Effector memory CD8-positive, alpha-beta T cell (primary cell): ENCODE measurements at regions not wholly inside any gene's neighbourhood (a gene's known extent, or its start where the extent isn't known, plus 50 kb on each side); places are given as distances from the start of the nearest gene placed in this dataset.
"Not testable (repeated sequence)": the region's sequence is repeated elsewhere in the genome, so short reads cannot be mapped to it uniquely, and the experiment has no call there.

Experiments used
- ATAC-seq: fragments of 150-1000 bp; cut with Tn5 transposase; replicated peaks from 2 replicates; pipeline ENCODE4 v1.10.0; 2021; ENCODE audit warnings: mild to moderate bottlenecking, moderate library complexity
- DNase-seq, 3 experiments: peaks; one replicate each; pipeline ENCODE4 v3.0.0; 2021
- H3K27ac Mint-ChIP-seq, 2 donors: one replicate each; pipeline ENCODE4 v1.8.0; 2022; ENCODE audit warnings: mild to moderate bottlenecking in 2 of 2, mixed read lengths in 2 of 2, moderate library complexity in 2 of 2
- H3K27me3 Mint-ChIP-seq, 2 donors: one replicate each; pipeline ENCODE4 v1.8.0; 2022; ENCODE audit warnings: mixed read lengths in 2 of 2
- H3K36me3 Mint-ChIP-seq: one replicate; pipeline ENCODE4 v1.8.0; 2022; ENCODE audit warnings: mild to moderate bottlenecking, moderate library complexity, mixed read lengths; ENCODE audit not compliant: insufficient read depth
- H3K4me1 Mint-ChIP-seq, 2 donors: one replicate each; pipeline ENCODE4 v1.8.0; 2022; ENCODE audit warnings: low read depth in 2 of 2, mixed read lengths in 2 of 2
- H3K4me3 Mint-ChIP-seq, 2 donors: one replicate each; pipeline ENCODE4 v1.8.0; 2022; ENCODE audit warnings: mild to moderate bottlenecking in 2 of 2, mixed read lengths in 2 of 2, moderate library complexity in 2 of 2
- H3K9me3 Mint-ChIP-seq, 2 donors: one replicate each; pipeline ENCODE4 v1.8.0; 2022; ENCODE audit warnings: mixed read lengths in 2 of 2

DNA sequence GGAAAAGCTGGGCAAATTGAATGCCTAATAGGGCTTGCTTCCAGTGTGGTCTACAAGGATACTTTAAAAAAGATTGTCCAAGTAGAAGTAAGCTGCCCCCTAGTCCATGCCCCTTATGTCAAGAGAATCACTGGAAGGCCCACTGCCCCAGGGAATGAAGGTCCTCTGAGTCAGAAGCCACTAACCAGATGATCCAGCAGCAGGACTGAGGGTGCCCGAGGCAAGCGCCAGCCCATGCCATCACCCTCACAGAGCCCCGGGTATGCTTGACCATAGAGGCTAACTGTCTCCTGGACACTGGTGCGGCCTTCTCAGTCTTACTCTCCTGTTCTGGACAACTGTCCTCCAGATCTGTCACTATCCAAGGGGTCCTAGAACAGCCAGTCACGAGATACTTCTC lies 201.2 kb downstream of the PYDC2 start:
- not testable (repeated sequence) for H3K27ac Mint-ChIP-seq, H3K36me3 Mint-ChIP-seq, ATAC-seq, DNase-seq, H3K4me3 Mint-ChIP-seq, H3K4me1 Mint-ChIP-seq, H3K27me3 Mint-ChIP-seq, H3K9me3 Mint-ChIP-seq

DNA sequence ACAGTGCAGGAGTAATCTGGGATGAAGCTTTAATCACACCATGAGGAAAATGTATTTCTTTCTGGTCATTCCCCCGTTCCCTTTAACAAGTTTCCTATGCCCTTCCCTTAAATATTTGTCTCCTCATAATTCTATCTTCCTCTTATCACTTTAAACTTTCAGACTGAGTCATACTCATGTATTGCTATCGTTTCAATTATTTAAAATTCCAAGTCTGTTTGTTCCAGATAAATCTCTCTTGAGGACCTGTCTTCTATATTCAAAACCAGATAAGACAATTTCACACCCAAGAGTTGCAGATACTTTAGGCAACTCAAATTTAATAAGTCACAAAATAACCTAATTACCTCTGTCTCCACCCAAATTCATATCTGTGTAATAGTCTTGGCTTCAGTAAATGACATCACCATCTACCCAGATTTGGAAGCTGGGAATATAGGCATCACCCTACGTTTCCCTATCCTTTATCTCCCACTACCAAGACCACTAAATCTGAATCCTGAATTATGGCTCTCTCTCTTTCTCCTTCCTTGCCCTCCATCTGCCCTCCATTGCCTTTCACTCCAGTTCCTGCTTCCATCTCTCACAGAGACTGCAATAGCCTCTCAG lies 220.1 kb downstream of the PYDC2 start:
- Mint-ChIP-seq H3K4me3 (no peak overlapping the region), H3K27ac (no peak overlapping the region), H3K36me3 (no peaks in the 10 kb centered on the region), H3K9me3 (peaks cover 6 to 7% of the 10 kb centered on the region in 2 donors), H3K27me3 (no peaks in the 10 kb centered on the region), H3K4me1 (no peaks in the 10 kb centered on the region)
- ATAC-seq: no peak
- DNase-seq: no peak

DNA sequence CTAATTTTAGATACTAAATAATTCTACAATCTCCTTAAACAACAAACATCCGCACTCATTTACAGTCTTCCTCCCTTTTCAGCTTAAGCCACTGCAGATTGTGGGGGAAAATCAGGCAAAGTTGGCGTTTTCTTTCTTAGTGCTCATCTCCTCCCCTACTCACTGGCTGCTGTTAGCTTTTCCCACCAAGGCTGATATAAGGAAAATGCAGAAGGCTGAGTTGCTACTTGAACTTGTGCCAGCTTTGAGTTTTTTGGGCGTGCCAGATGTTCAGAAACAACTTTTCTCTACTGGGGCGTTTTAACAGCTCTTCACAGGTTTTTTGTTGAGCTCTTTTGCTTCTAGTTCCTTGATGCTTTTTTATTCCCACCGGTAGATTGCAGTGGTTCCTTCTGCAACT lies 222.0 kb downstream of the PYDC2 start:
- no peaks in the 10 kb centered on the region for H3K4me1 Mint-ChIP-seq
- no peaks in the 10 kb centered on the region for H3K27me3 Mint-ChIP-seq
- DNase-seq (no peak), ATAC-seq (no peak)
- H3K9me3 Mint-ChIP-seq: peaks cover 7 to 10% of the 10 kb centered on the region in 2 donors
- no peak overlapping the region for H3K27ac Mint-ChIP-seq
- no peak overlapping the region for H3K4me3 Mint-ChIP-seq
- H3K36me3 Mint-ChIP-seq: no peaks in the 10 kb centered on the region

DNA sequence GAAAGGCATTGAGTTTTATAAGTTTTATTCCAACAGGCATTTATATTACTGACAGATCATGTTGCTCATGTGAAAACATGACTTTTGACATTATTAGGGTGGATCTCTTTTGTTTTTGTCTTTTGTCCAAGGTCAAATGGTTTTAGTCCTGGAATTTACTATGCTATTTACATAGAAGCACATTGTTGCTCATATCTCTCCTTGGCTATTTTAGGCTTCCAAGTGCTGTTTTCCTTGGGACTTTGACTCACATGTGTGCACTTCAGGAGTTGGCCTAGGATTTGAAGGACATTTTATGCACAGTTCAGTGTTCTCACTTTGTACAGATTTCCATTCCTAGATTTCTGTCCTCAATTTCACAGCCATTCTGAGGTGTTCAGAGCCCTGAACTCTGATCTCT lies 225.7 kb downstream of the PYDC2 start:
- H3K27ac Mint-ChIP-seq: no peak overlapping the region
- ATAC-seq (no peak), DNase-seq (no peak)
- no peak overlapping the region for H3K4me3 Mint-ChIP-seq
- no peaks in the 10 kb centered on the region for H3K27me3 Mint-ChIP-seq
- H3K4me1 Mint-ChIP-seq: no peaks in the 10 kb centered on the region
- H3K36me3 Mint-ChIP-seq: no peaks in the 10 kb centered on the region
- peaks cover 7 to 10% of the 10 kb centered on the region in 2 donors for H3K9me3 Mint-ChIP-seq

DNA sequence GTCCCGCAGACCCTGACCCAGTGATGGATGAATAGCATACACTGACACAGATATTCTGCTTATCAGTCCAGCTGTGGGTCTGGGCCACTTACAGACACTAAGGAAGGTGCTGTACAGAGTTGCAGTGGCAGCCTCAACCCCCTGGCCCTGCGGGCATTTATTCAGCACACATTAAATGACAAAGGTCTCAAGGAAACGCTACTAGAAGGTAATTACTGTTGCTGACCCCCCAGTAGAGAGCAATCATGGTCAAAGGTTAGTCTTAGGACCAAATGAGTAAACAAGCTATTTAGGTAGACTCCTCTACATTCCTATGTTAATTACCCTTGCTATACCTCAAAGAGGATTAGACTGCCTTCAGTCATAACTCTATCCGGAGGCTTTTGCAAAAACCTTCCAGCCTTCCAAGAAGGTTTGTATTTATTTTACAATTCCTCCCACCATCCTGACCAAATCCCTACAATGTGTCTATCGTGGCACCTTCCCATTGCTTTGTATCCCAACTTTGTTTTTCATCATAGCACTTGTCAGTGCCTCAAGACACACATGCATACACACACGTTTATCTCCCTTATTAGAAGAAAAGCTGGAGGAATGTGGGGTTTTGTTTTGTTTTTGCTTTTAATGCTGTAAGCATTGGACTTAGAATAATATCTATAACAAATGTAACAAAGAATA lies 227.9 kb downstream of the PYDC2 start:
- H3K4me3 Mint-ChIP-seq: no peak overlapping the region
- no peaks in the 10 kb centered on the region for H3K4me1 Mint-ChIP-seq
- H3K27ac Mint-ChIP-seq: no peak overlapping the region
- no peaks in the 10 kb centered on the region for H3K27me3 Mint-ChIP-seq
- DNase-seq (no peak), ATAC-seq (no peak)
- H3K9me3 Mint-ChIP-seq: peaks cover 7 to 10% of the 10 kb centered on the region in 2 donors
- no peaks in the 10 kb centered on the region for H3K36me3 Mint-ChIP-seq

- H3K36me3 Mint-ChIP-seq, H3K27me3 Mint-ChIP-seq, H3K4me1 Mint-ChIP-seq, DNase-seq, H3K4me3 Mint-ChIP-seq, ATAC-seq, H3K27ac Mint-ChIP-seq: not testable (repeated sequence)
- H3K9me3 Mint-ChIP-seq: peaks cover 0 to 10% of the 10 kb centered on the region in 2 donors
These were observed 230.2 kb downstream of the PYDC2 start for GRCh38 chr3:191691184-191691583.

- no peak for ATAC-seq
- Mint-ChIP-seq H3K27me3 (no peaks in the 10 kb centered on the region), H3K9me3 (peaks cover 0 to 2% of the 10 kb centered on the region in 2 donors), H3K36me3 (no peaks in the 10 kb centered on the region), H3K4me1 (no peaks in the 10 kb centered on the region), H3K4me3 (no peak overlapping the region), H3K27ac (no peak overlapping the region)
- no peak for DNase-seq
These were observed 234.3 kb downstream of the PYDC2 start for GRCh38 chr3:191695131-191695814.

DNA sequence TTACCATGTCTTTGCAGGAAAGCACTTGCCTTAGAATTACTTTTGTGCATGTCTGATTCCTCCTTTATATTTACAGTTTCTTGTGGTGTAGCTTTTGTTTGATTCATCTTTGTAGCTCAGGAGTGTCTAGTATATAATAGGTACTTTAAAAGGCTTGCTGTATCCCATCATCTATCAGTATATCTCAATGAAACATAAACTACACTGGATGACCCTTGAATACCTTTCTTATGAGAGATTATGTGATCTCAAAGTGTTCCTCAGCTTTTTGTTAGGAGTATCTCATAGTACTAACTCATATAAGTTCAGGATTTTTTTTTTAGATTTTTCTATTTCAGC lies 234.8 kb downstream of the PYDC2 start:
- ATAC-seq: no peak
- Mint-ChIP-seq H3K4me3 (no peak overlapping the region), H3K27ac (no peak overlapping the region), H3K9me3 (peaks cover 0 to 2% of the 10 kb centered on the region in 2 donors), H3K27me3 (no peaks in the 10 kb centered on the region), H3K36me3 (no peaks in the 10 kb centered on the region), H3K4me1 (no peaks in the 10 kb centered on the region)
- DNase-seq: no peak

DNA sequence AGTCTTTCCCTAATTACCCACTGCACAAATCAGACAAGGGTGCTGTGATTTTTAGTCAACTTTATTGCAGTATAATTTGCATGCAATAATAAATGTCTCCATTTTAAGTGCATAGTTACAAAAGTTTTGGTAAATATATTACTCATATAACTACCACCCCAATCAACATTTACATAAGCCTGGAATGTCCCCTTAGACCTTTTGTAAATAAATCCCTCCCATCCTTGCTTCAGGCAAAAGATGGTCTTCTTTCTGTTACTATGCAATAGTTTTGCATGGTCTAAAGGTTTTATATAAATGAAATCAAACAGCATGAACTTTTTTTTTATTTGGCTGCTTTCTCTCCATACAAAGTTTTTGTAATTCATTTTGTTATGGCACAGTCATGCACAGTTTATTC lies 235.4 kb downstream of the PYDC2 start:
- DNase-seq: no peak
- no peak for ATAC-seq
- Mint-ChIP-seq H3K4me3 (no peak overlapping the region), H3K36me3 (no peaks in the 10 kb centered on the region), H3K9me3 (no peaks in the 10 kb centered on the region), H3K27ac (no peak overlapping the region), H3K4me1 (no peaks in the 10 kb centered on the region), H3K27me3 (no peaks in the 10 kb centered on the region)

DNA sequence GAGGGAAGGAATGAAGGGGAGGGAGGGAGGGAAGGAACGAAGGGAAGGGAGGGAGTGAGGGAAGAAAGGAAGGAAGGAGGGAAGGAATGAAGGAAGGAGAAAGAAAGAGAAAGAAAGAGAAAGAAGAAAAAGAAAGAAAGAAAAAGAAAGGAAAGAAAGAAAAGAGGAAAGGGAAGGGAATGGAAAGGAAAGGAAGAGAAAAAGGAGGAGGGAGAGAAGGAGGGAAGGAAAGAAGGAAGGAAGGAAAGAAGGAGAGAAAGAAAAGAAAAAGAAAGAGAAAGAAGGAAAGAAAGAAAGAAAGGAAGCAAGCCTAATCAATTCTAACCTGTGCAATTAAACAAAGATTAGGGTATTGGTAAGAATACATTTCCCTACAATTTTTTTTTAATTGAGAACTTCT lies 238.6 kb downstream of the PYDC2 start:
- DNase-seq (no peak), ATAC-seq (no peak)
- Mint-ChIP-seq H3K27ac (no peak overlapping the region), H3K9me3 (peaks cover 2 to 10% of the 10 kb centered on the region in 2 donors), H3K4me1 (no peaks in the 10 kb centered on the region), H3K27me3 (no peaks in the 10 kb centered on the region), H3K36me3 (no peaks in the 10 kb centered on the region), H3K4me3 (no peak overlapping the region)

GRCh38 chr3:191702121-191702520 lies 241.2 kb downstream of the PYDC2 start:
- Mint-ChIP-seq H3K27ac (no peak overlapping the region), H3K4me3 (no peak overlapping the region), H3K27me3 (no peaks in the 10 kb centered on the region), H3K4me1 (no peaks in the 10 kb centered on the region), H3K9me3 (peaks cover 6 to 10% of the 10 kb centered on the region in 2 donors), H3K36me3 (no peaks in the 10 kb centered on the region)
- no peak for DNase-seq
- ATAC-seq: no peak

GRCh38 chr3:191707817-191708216 lies 246.9 kb downstream of the PYDC2 start:
- Mint-ChIP-seq H3K27me3 (no peaks in the 10 kb centered on the region), H3K9me3 (peaks cover 10 to 12% of the 10 kb centered on the region in 2 donors), H3K4me1 (no peaks in the 10 kb centered on the region), H3K4me3 (no peak overlapping the region), H3K27ac (no peak overlapping the region), H3K36me3 (no peaks in the 10 kb centered on the region)
- ATAC-seq: no peak
- no peak for DNase-seq

DNA sequence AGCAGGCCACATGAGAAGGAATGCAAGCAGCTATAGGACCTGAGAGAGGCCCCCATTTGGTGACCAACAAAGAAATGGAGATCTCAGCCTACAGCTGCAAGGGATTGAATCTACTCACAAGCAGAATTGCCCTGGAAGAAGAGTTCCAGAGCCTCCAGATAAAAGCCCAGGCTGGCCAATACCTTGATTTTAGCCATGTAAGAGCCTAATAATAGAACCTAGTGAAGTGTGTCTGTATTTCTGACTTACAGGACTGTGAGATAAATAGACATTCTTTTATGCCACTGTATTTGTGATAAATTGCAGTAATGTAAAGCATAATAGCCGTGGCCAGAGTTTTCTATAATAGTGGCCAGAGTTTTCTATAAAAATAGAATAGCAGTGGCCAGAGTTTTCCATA lies 254.6 kb downstream of the PYDC2 start:
- Mint-ChIP-seq H3K27me3 (no peaks in the 10 kb centered on the region), H3K27ac (no peak overlapping the region), H3K4me3 (no peak overlapping the region), H3K36me3 (no peaks in the 10 kb centered on the region), H3K4me1 (no peaks in the 10 kb centered on the region), H3K9me3 (peaks cover 0 to 5% of the 10 kb centered on the region in 2 donors)
- DNase-seq: no peak
- no peak for ATAC-seq

DNA sequence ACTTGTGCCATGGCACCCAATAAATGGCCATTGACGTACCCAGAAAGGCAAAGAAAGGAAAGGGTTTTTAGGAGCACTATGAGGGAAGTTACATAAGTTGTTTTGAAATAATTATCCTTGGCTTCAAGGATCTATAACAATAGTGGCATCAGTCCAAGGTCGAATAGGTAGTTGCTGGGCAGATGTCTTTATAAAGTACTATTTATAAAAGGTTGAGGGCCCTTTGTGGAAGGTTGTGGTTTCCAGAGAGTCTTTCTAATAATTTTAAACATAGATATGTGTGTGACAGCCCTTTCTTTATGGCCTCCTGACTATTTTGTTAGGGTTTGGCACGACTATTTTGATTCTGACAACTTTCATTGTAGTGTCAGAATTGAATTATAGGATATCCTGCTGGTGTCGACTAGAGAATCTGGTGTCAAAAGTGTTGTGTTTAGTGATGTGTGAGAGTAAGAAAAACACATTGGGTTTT lies 260.5 kb downstream of the PYDC2 start:
- ATAC-seq (no peak), DNase-seq (no peak)
- Mint-ChIP-seq H3K36me3 (no peaks in the 10 kb centered on the region), H3K4me1 (no peaks in the 10 kb centered on the region), H3K4me3 (no peak overlapping the region), H3K27me3 (no peaks in the 10 kb centered on the region), H3K27ac (no peak overlapping the region), H3K9me3 (peaks cover 0 to 6% of the 10 kb centered on the region in 2 donors)
